HG03457 (cell line): ENCODE measurements at regions not wholly inside any gene's neighbourhood (a gene's known extent, or its start where the extent isn't known, plus 50 kb on each side); places are given as distances from the start of the nearest gene placed in this dataset.
"Not testable (repeated sequence)": the region's sequence is repeated elsewhere in the genome, so short reads cannot be mapped to it uniquely, and the experiment has no call there.

Experiments
- ATAC-seq: cut with Tn5 transposase; IDR thresholded peaks from one replicate; pipeline ENCODE4 v1.9.1; 2021; ENCODE audit warnings: moderate number of reproducible peaks; ENCODE audit not compliant: unreplicated experiment

- ATAC-seq: no peak
Observed at GRCh38 chr4:42824278-42824977, 68.1 kb upstream of the GRXCR1 start.

- no peak for ATAC-seq
Observed at GRCh38 chr4:42821230-42821629, 71.3 kb upstream of the GRXCR1 start.

GRCh38 chr4:42819863-42820514 lies 72.5 kb upstream of the GRXCR1 start:
- ATAC-seq: no peak

- no peak for ATAC-seq
Observed at GRCh38 chr4:42817913-42818312, 74.6 kb upstream of the GRXCR1 start.

DNA sequence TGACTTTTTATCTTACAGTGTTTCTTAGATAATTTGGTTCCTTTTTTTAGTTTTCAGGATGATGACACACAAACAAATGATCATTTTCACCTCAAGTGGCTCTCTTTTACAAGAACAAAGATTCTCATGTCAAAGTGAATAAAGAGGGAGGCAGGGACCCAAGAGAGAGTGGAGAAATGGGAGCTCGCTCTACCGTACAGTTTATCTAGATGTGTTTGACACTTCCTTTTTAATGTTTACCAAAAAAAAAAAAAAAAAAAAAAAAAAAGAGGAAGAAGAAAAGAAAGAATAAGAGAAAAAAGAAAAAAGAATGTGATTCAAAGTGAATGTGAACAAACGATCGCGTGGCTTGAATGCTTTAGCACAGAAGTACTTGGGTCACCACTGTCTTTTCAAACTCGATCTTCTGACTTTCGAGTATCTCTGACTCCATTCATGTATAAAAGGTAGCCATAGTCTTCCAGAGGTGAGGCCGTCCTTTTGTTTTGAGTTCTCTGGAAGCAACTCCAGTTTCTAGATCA lies 75.6 kb upstream of the GRXCR1 start:
- peak; percentile 21 for ATAC-seq

GRCh38 chr4:42816189-42816879 lies 76.2 kb upstream of the GRXCR1 start:
- ATAC-seq: no peak

GRCh38 chr4:42809419-42810084 lies 83.0 kb upstream of the GRXCR1 start:
- ATAC-seq: no peak

DNA sequence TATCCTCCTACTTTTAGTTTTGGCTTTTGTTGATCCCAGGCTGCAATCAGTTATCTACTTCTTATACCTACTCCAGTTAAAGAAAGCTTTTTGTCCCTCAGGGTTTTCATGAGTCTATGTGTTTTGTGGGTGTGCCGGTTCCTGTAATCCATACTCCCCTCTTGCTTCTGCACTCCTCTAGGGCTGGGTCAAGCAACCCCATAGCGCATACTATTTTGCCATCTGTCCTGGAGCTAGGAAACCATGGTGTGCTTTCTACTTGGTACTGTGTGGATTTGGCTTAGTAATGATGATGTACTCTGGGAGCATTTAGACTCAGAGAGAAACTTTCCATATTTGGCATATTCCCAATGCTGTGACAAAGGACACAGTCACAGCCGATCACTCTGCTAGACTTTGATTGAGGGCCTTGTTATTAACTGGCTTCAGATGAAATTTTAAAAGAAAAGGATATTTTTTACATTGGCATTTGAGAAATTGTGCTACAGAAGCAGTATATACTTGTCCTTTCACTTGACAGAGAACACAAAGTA lies 86.1 kb upstream of the GRXCR1 start:
- ATAC-seq: no peak

DNA sequence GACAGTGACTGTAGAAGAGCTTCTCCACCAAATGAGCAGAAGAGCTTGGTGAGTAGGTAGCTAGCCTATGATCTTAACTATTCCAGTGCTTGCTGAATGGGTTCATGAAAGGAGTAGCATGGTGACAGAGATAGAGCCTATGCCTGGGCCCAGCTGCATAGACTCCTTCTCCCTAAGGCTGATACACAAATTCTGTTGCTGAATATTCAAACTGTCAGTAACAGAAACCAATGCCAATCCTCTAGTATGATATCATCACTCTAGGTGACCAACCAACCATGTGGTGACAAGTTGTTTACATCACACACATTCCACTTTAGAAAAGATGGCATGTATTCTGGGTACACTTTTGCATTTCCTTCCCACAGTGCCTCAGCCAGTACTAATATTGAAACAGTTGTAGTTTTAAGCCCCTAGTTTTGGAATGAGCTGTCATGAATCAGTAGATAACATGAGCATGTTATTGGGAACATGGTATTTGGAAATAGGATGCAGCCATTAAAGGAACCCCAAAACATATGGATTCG lies 103.4 kb upstream of the GRXCR1 start:
- ATAC-seq: no peak

DNA sequence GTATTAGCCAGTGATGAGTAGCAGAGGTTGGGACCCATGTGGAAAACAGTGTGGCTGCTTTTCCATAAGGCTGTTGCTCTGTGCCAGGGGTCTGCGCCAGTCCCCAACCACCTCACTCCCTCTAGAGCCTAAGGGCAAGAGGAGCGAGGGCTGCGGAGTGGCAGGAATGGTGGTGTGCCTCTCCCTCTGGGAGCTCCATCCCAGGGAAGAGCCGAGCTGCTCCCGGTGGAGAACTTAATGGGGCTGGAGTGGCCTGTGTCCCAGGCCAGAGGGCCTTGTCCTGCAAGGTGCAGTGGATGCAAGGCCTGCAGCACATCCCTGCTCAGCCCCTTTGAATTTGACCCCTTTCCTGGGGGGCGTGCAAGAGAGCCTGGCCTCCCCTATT lies 105.4 kb upstream of the GRXCR1 start:
- ATAC-seq: no peak

DNA sequence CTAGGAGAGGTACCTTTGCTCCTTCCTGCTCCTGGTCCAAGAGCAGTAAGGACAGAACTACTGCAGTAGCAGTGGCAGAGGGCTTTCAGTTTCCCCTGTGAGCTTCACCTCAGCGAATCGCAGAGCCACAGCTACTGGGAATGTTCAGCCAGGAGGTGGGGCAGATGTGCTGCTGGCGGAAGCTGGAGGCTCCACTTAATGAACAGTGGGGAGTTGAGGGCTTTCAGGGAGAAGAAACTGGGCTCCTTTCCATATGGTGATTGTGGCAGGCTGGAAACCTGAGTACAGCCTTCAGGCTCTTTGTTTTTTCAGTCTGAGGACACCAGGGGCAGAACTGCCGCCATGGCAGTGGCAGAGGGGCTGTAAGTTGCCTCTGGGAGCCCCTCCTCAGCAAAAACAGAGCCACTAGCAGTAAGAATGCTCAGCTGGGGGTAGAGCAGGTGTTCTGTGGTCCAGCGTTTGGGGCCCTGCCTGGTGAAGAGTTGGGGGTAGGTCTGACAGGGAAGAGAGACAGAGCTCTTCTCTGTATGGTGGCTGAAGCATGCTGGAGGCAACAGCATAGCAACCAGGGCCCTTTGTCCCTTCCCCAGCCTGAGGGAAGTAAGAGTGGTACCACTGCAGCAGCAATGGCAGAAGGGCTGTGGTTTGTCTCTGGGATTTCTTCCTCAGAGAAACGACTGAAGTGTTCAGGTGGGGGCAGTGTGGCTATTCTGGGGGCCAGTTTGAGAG lies 106.0 kb upstream of the GRXCR1 start:
- no peak for ATAC-seq

DNA sequence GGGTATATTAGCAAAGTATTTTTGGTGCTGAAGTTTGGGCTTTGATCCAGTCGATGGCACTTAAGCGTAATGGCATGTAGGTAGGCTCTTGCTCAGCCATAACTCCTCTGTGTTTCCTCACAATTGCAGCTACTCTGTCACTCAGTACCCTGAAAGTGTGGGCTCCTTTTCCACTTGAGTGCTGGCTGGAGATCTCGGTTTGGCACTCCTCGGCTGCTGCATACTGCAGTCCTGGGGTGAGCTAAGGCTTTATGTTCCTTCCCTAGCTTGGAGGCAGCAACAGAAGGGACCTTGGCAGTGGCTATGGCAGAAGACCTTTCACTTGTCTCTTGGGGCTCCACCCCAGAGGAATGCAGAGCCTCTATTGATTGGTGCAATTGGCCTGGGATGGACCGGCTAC lies 106.7 kb upstream of the GRXCR1 start:
- no peak for ATAC-seq

DNA sequence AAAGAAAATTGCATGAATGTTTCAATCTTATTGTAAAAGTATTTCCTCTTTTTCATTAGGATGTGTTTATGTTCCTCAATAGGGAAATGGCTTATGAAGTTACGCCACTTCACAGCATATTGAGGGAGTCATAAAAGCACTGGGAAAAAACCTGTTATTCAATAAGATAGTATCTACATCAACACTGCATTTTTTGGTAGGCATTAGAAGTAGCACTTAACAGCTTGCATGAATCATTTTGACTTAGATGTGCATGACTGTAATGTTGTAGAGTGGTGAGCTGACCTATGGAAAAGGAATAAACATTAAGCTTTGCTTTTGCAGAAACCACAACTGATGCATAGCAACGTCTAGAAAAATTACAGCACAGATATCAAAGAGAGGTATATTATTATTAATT lies 111.2 kb upstream of the GRXCR1 start:
- ATAC-seq: no peak

DNA sequence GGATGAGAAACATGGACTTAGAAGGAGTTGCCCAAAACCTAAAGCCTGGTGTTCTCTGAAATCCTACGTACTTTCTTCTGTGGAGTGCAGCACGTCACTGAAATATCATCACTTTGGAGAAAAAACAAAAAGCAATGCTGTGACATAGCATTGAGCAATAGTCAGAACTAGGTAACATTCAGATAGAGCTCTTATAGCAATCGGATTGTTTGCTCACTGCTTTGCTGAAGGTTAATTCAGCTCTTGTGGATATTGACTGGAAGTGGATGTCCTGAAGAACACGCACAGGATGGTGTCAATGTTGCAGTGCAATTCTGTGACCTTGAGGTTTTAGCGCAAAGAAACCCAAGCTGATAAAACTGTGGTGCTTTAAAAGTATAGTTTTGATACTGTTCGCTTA lies 114.2 kb upstream of the GRXCR1 start:
- ATAC-seq: no peak

DNA sequence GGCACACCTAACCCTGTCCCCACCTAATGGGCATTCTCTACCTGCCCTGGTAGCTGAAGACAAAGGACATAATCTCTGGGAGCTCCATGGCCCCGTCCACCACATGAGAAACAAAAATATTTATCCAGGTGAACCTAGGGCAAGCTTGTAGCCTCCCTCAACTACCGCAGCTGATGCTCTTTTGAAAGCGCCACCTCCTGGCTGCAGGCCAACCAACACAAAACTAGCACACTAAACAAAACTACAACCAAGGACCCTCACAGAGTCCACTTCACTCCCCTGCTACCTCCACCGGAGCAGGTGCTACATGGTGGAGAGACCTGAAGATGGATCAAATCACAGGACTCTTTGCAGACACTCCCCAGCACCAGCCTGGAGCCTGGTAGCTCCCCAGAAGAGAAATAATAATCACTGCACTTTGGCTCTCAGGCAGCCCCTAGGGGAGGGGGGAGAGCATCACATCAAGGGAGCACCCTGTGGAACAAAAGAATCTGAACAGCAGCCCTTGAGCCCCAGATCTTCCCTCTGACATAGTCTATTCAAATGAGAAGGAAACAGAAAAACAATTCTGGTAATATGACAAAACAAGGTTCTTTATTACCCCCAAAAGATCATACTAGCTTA lies 111.3 kb upstream of the ATP8A1 start:
- no peak for ATAC-seq

GRCh38 chr4:42767669-42768068 lies 110.8 kb upstream of the ATP8A1 start:
- no peak for ATAC-seq

- ATAC-seq: no peak
Observed at GRCh38 chr4:42761804-42762203, 104.9 kb upstream of the ATP8A1 start.

- not testable (repeated sequence) for ATAC-seq
Observed at GRCh38 chr4:42754965-42755364, 98.1 kb upstream of the ATP8A1 start.

- no peak for ATAC-seq
Observed at GRCh38 chr4:42751587-42751986, 94.7 kb upstream of the ATP8A1 start.

GRCh38 chr4:42750856-42751255 lies 94.0 kb upstream of the ATP8A1 start:
- ATAC-seq: no peak
